ENCODE measurements at regions not wholly inside any gene's neighbourhood (a gene's known extent, or its start where the extent isn't known, plus 50 kb on each side); places are given as distances from the start of the nearest gene placed in this dataset.

- TF ChIP-seq CTCF (IDR thresholded peaks at IDR 0.05; ENCODE audit: low read depth, low read length) = no peak
- Histone ChIP-seq H3K4me3 (ENCODE audit: low read depth, low read length) (no peak overlapping the region), H3K27me3 (ENCODE audit: control insufficient read depth, insufficient read depth, low read length) (no peaks in the 10 kb centered on the region), H3K9me3 (ENCODE audit: control insufficient read depth, insufficient read depth, low read length) (no peaks in the 10 kb centered on the region), H3K27ac (ENCODE audit: low read depth, low read length) (no peak overlapping the region)
- no peak for DNase-seq (ENCODE audit: low read depth, low spot score)
- POLR2A ChIA-PET = no interaction called here
- CTCF ChIA-PET = no interaction called here
Measured at GRCh38 chr1:69288416-69288815, 279.3 kb upstream of the LRRC7 start.

GRCh38 chr1:69290291-69290690, 277.4 kb upstream of the LRRC7 start:
- Histone ChIP-seq H3K27me3 (ENCODE audit: control insufficient read depth, insufficient read depth, low read length) (no peaks in the 10 kb centered on the region), H3K27ac (ENCODE audit: low read depth, low read length) (no peak overlapping the region), H3K9me3 (ENCODE audit: control insufficient read depth, insufficient read depth, low read length) (no peaks in the 10 kb centered on the region), H3K4me3 (ENCODE audit: low read depth, low read length) (no peak overlapping the region)
- DNase-seq (ENCODE audit: low read depth, low spot score) = no peak
- no peak for TF ChIP-seq CTCF (IDR thresholded peaks at IDR 0.05; ENCODE audit: low read depth, low read length)
- ChIA-PET POLR2A (no interaction called here), CTCF (no interaction called here)

GRCh38 chr1:69291541-69291940, 276.2 kb upstream of the LRRC7 start:
- TF ChIP-seq CTCF (IDR thresholded peaks at IDR 0.05; ENCODE audit: low read depth, low read length) = no peak
- CTCF ChIA-PET = no interaction called here
- no peaks in the 10 kb centered on the region for H3K27me3 ChIP-seq (ENCODE audit: control insufficient read depth, insufficient read depth, low read length)

GRCh38 chr1:69292833-69293232, 274.9 kb upstream of the LRRC7 start:
- Histone ChIP-seq H3K27ac (ENCODE audit: low read depth, low read length) (no peak overlapping the region), H3K9me3 (ENCODE audit: control insufficient read depth, insufficient read depth, low read length) (no peaks in the 10 kb centered on the region), H3K4me3 (ENCODE audit: low read depth, low read length) (no peak overlapping the region), H3K27me3 (ENCODE audit: control insufficient read depth, insufficient read depth, low read length) (no peaks in the 10 kb centered on the region)
- TF ChIP-seq CTCF (IDR thresholded peaks at IDR 0.05; ENCODE audit: low read depth, low read length) = no peak
- ChIA-PET POLR2A (no interaction called here), CTCF (no interaction called here)
- no peak for DNase-seq (ENCODE audit: low read depth, low spot score)

More at GRCh38 chr1:69291541-69291940, 276.2 kb upstream of the LRRC7 start:
- Histone ChIP-seq H3K4me3 (ENCODE audit: low read depth, low read length) (no peak overlapping the region), H3K27ac (ENCODE audit: low read depth, low read length) (no peak overlapping the region), H3K9me3 (ENCODE audit: control insufficient read depth, insufficient read depth, low read length) (no peaks in the 10 kb centered on the region)
- DNase-seq (ENCODE audit: low read depth, low spot score) = no peak
- POLR2A ChIA-PET = no interaction called here

GRCh38 chr1:69294171-69294570, 273.6 kb upstream of the LRRC7 start:
- TF ChIP-seq CTCF (IDR thresholded peaks at IDR 0.05; ENCODE audit: low read depth, low read length) = no peak
- Histone ChIP-seq H3K9me3 (ENCODE audit: control insufficient read depth, insufficient read depth, low read length) (no peaks in the 10 kb centered on the region), H3K27me3 (ENCODE audit: control insufficient read depth, insufficient read depth, low read length) (no peaks in the 10 kb centered on the region), H3K27ac (ENCODE audit: low read depth, low read length) (no peak overlapping the region), H3K4me3 (ENCODE audit: low read depth, low read length) (no peak overlapping the region)
- DNase-seq (ENCODE audit: low read depth, low spot score) = no peak
- POLR2A ChIA-PET = no interaction called here
- CTCF ChIA-PET = no interaction called here
